Colonic mucosa (tissue), 4 donors: ENCODE measurements at regions not wholly inside any gene's neighbourhood (a gene's known extent, or its start where the extent isn't known, plus 50 kb on each side); places are given as distances from the start of the nearest gene placed in this dataset.
"Not testable (repeated sequence)": the region's sequence is repeated elsewhere in the genome, so short reads cannot be mapped to it uniquely, and the experiment has no call there.

ENCODE experiments used
- DNase-seq: peaks from one replicate; pipeline ENCODE4 v3.0.0-alpha.2; 2020
- H3K27ac ChIP-seq: fragments of 200-600 bp; one replicate; pipeline ENCODE4 v1.8.0; 2021
- H3K27me3 ChIP-seq: fragments of 200-600 bp; one replicate; pipeline ENCODE4 v1.8.0; 2021
- H3K36me3 ChIP-seq: fragments of 200-600 bp; one replicate; pipeline ENCODE4 v1.8.0; 2021
- H3K4me1 ChIP-seq: fragments of 200-600 bp; one replicate; pipeline ENCODE4 v1.8.0; 2021; ENCODE audit warnings: mild to moderate bottlenecking
- H3K4me3 ChIP-seq: fragments of 200-600 bp; one replicate; pipeline ENCODE4 v1.8.0; 2021
- H3K9ac ChIP-seq, 2 donors: one replicate each; pipeline ENCODE4 v1.7.0; 2013; ENCODE audit warnings: control low read depth in 2 of 2, low read depth in 2 of 2, low read length in 2 of 2
- H3K9me3 ChIP-seq: fragments of 200-600 bp; one replicate; pipeline ENCODE4 v1.8.0; 2021
- intact Hi-C: fragments of 100-400 bp; cut with DNase I; formaldehyde crosslinking; loops from one replicate; pipeline ENCODE4 v1.14.1; 2022
- TF ChIP-seq, protein P1 (sequence below): fragments of 200-600 bp; IDR thresholded peaks from one replicate; pipeline ENCODE4 v1.8.0; 2022; ENCODE audit warnings: antibody characterized with exemption, mild to moderate bottlenecking
- donor health status: healthy.
- donor health status: DM: no; HTN: no; CAD: no.
- donor health status: DM: no; HTN: no; CAD: no.

DNA sequence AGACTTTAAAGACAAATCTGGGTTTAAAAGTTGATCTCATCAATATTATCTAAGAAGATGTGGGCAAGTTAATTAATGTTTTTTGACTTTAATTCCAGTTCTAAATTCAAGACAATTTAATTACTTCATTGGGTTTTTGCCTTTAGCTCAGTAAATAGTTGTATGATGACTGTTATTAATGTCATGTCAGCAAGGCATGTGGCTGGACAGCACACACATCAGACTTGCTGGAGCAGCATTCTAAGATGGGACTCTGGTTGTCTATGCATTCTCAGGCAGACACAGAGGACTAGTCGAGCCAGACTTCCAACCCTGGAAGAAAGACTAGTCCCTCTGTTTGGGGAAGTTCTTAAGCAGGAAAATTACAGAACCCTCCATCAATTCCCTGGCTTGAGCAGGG, 180.7 kb upstream of the GK2 start:
- H3K27ac ChIP-seq = no peak overlapping the region
- no peak overlapping the region for H3K9ac ChIP-seq
- intact Hi-C loops = no loop called here
- DNase-seq = no peak
- TF ChIP-seq, protein P1, sequence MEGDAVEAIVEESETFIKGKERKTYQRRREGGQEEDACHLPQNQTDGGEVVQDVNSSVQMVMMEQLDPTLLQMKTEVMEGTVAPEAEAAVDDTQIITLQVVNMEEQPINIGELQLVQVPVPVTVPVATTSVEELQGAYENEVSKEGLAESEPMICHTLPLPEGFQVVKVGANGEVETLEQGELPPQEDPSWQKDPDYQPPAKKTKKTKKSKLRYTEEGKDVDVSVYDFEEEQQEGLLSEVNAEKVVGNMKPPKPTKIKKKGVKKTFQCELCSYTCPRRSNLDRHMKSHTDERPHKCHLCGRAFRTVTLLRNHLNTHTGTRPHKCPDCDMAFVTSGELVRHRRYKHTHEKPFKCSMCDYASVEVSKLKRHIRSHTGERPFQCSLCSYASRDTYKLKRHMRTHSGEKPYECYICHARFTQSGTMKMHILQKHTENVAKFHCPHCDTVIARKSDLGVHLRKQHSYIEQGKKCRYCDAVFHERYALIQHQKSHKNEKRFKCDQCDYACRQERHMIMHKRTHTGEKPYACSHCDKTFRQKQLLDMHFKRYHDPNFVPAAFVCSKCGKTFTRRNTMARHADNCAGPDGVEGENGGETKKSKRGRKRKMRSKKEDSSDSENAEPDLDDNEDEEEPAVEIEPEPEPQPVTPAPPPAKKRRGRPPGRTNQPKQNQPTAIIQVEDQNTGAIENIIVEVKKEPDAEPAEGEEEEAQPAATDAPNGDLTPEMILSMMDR = no peak
- no peak overlapping the region for H3K4me3 ChIP-seq
- no peaks in the 10 kb centered on the region for H3K9me3 ChIP-seq
- no peaks in the 10 kb centered on the region for H3K36me3 ChIP-seq
- H3K27me3 ChIP-seq = no peaks in the 10 kb centered on the region
- no peaks in the 10 kb centered on the region for H3K4me1 ChIP-seq

DNA sequence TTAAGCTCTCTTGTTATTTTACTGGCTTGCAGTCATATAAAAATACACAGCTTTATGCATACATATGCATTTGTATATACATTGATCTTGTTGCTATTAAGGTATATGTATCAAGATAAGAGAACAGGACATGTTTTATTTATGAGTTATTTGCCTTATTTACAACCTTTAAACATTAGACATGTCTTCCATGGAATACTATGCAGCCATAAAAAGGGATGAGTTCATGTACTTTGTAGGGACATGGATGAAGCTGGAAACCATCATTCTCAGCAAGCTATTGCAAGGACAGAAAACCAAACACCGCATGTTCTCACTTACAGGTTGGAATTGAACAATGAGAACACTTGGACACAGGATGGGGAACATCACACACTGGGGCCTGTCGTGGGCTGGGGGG, 179.2 kb upstream of the GK2 start:
- DNase-seq, H3K9ac ChIP-seq, H3K27me3 ChIP-seq, H3K4me3 ChIP-seq, H3K27ac ChIP-seq, H3K9me3 ChIP-seq, H3K4me1 ChIP-seq, intact Hi-C loops, H3K36me3 ChIP-seq: not testable (repeated sequence)

DNA sequence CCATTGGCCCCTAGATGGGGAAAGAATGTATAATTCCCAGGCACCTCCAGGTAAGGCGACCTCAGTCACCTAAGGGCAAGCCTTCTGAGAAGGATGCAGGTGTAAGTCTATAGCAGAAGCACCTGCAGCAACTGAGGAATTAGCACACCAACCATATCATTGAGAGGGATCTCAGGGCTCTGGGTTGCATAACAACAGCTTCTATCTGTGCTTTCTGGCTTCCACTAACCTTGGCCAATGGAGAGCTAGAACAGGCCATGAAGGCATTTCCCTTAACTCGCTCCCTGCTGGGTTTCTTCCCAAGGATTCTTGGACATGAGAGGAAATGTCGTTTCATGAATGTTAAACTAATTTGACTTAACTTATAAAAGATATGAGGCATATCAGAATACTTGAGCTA, 177.8 kb upstream of the GK2 start:
- H3K9me3 ChIP-seq = no peaks in the 10 kb centered on the region
- TF ChIP-seq, protein P1 = no peak
- no peak overlapping the region for H3K27ac ChIP-seq
- no peaks in the 10 kb centered on the region for H3K36me3 ChIP-seq
- intact Hi-C loops = no loop called here
- H3K4me1 ChIP-seq = no peaks in the 10 kb centered on the region
- no peak overlapping the region for H3K4me3 ChIP-seq
- no peak overlapping the region for H3K9ac ChIP-seq
- no peaks in the 10 kb centered on the region for H3K27me3 ChIP-seq
- DNase-seq = no peak

DNA sequence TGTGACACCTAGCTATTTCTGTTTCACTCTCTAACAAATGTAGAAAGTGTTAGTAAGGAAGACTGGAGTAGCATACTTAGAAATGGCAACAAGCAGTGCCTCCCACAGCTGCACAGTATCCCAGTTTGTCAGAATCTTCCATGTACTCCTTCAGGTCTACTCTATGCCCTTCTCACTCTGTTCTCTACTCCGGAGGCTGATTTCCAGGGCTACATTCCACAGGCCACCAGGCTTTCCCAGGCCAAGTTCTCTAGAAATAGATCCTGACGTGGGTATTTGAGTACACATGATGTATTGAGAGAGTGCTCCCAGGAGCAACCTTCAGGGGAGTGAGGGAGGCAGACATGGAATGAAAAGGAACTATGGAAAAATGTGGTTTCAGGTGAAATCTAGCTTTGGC, 177.3 kb upstream of the GK2 start:
- TF ChIP-seq, protein P1 = no peak
- Histone ChIP-seq H3K27me3 (no peaks in the 10 kb centered on the region), H3K36me3 (no peaks in the 10 kb centered on the region), H3K4me1 (no peaks in the 10 kb centered on the region), H3K27ac (no peak overlapping the region), H3K4me3 (no peak overlapping the region), H3K9me3 (no peaks in the 10 kb centered on the region), H3K9ac (no peak overlapping the region)
- intact Hi-C loops = no loop called here
- no peak for DNase-seq

DNA sequence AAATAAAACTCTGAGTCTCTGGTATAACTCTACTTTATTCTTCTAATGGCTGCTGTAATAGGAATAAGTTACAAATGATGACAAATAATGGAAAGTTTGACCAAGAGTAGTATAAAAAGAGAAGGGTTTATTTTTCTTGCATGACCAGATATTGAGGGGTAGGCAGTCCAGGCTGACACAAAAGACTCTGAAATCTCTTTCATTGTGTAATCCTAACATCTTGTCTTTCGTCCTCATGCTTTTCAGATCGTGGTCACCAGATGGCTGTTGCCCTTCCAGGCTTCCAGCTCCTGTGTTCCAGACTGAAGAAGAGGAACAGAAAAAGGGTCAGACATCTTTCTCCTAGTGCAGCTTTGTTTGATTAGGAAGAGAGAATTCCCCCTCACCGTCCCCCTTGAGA, 176.9 kb upstream of the GK2 start:
- DNase-seq = no peak
- Histone ChIP-seq H3K36me3 (no peaks in the 10 kb centered on the region), H3K9ac (no peak overlapping the region), H3K4me3 (no peak overlapping the region), H3K9me3 (no peaks in the 10 kb centered on the region), H3K27me3 (no peaks in the 10 kb centered on the region), H3K4me1 (no peaks in the 10 kb centered on the region), H3K27ac (no peak overlapping the region)
- TF ChIP-seq, protein P1 = no peak
- intact Hi-C loops = no loop called here

DNA sequence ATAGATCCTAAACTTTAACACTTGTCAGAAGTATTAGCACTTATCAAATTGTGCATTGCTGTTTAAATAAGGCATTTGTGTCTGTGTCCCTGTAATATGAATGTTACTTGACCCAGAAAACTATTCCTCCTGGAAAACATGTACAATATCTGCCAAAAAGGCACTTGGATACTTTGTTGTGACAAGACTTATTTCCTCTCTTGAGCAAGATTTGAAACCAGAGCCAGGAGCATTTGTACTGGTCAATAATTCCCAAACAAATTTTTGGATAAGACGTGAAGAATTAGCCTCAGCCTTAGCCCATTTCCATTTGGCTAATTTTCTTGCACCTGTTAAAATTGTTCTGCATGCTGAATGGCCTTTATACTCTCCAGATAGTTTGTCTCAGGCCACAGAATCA, 176.3 kb upstream of the GK2 start:
- intact Hi-C loops = no loop called here
- Histone ChIP-seq H3K9me3 (no peaks in the 10 kb centered on the region), H3K27me3 (no peaks in the 10 kb centered on the region), H3K4me3 (no peak overlapping the region), H3K36me3 (no peaks in the 10 kb centered on the region), H3K4me1 (no peaks in the 10 kb centered on the region), H3K27ac (no peak overlapping the region), H3K9ac (no peak overlapping the region)
- TF ChIP-seq, protein P1 = no peak
- DNase-seq = no peak
